NT2/D1 (cell line): ENCODE measurements at regions not wholly inside any gene's neighbourhood (a gene's known extent, or its start where the extent isn't known, plus 50 kb on each side); places are given as distances from the start of the nearest gene placed in this dataset.

Experiments
- SUZ12 ChIP-seq: IDR thresholded peaks from 2 replicates; pipeline ENCODE4 v1.6.1; 2011; ENCODE audit not compliant: insufficient read length, insufficient read depth; ENCODE audit errors: extremely low read depth
- ZNF274 ChIP-seq: IDR thresholded peaks from 2 replicates; pipeline ENCODE4 v1.6.1; 2011; ENCODE audit warnings: mild to moderate bottlenecking, low read depth, low read length

DNA sequence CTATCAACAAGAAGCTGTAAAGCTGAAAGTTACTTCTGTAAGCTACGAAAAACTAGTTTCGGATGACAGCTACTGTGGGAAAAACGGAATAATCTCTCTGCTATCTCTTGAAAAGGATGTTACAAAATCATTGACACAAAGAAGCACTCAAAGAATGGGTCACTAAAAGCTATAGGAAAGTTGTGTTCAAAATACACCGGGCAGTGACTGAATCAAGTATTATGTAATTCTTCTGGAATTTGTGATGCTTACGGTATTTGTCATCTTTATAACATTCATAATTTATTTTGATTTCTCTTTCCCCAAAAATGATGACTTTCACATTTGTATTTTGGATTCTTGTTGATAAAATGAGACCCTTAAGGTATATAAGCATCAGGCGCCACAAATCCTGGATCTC is 112.1 kb upstream of the KLF6 start:
- TF ChIP-seq ZNF274 (no peak), SUZ12 (no peak)
